H1 (cell line): ENCODE measurements at regions not wholly inside any gene's neighbourhood (a gene's known extent, or its start where the extent isn't known, plus 50 kb on each side); places are given as distances from the start of the nearest gene placed in this dataset.

Source experiments
- ATF3 ChIP-seq: IDR thresholded peaks from 2 replicates; pipeline ENCODE4 v1.6.1; 2011; ENCODE audit warnings: low read depth, mild to moderate bottlenecking, low read length; ENCODE audit not compliant: insufficient read depth
- CHD1 ChIP-seq: IDR thresholded peaks from 2 replicates; pipeline ENCODE4 v1.6.1; 2012; ENCODE audit warnings: low read depth, low read length, improper control_type of control experiment
- E2F6 ChIP-seq: IDR thresholded peaks from 2 replicates; pipeline ENCODE4 v1.6.1; 2012; ENCODE audit warnings: inconsistent platforms
- EGR1 ChIP-seq: IDR thresholded peaks from 2 replicates; pipeline ENCODE4 v1.6.1; 2011; ENCODE audit warnings: low read depth, low read length, borderline replicate concordance
- FOSL1 ChIP-seq: IDR thresholded peaks from 2 replicates; pipeline ENCODE4 v1.6.1; 2011; ENCODE audit warnings: mild to moderate bottlenecking, low read depth, low read length, moderate library complexity; ENCODE audit not compliant: insufficient read depth
- MAFK ChIP-seq: IDR thresholded peaks from 2 replicates; pipeline ENCODE4 v1.6.1; 2012; ENCODE audit warnings: low read depth, mild to moderate bottlenecking, improper control_type of control experiment, low read length
- POLR2A ChIP-seq, 2 experiments: IDR thresholded peaks; 1 replicate in 1 of 2; 2 replicates in 1 of 2; pipeline ENCODE4 v1.6.1; 2011; ENCODE audit warnings: low read depth in 2 of 2, low read length in 2 of 2, mild to moderate bottlenecking in 2 of 2; ENCODE audit errors: control extremely low read depth in 1 of 2
- RFX5 ChIP-seq: IDR thresholded peaks from 2 replicates; pipeline ENCODE4 v1.6.1; 2011; ENCODE audit warnings: low read depth, low read length, improper control_type of control experiment, borderline replicate concordance
- SP4 ChIP-seq: IDR thresholded peaks from 2 replicates; pipeline ENCODE4 v1.6.1; 2012; ENCODE audit warnings: low read length, inconsistent platforms
- SRF ChIP-seq: IDR thresholded peaks from 2 replicates; pipeline ENCODE4 v1.6.1; 2011; ENCODE audit warnings: mild to moderate bottlenecking, low read depth, low read length, moderate library complexity
- TF ChIP-seq, protein P1 (sequence below): fragments of 300-600 bp; sonication (generic); IDR thresholded peaks from 2 replicates; pipeline ENCODE4 v1.7.1; 2012; ENCODE audit warnings: low read length, moderate library complexity, mild to moderate bottlenecking, inconsistent platforms; ENCODE audit not compliant: insufficient replicate concordance
- TF ChIP-seq, protein P2 (sequence below): IDR thresholded peaks from 2 replicates; pipeline ENCODE4 v1.6.1; 2012; ENCODE audit warnings: inconsistent platforms

DNA sequence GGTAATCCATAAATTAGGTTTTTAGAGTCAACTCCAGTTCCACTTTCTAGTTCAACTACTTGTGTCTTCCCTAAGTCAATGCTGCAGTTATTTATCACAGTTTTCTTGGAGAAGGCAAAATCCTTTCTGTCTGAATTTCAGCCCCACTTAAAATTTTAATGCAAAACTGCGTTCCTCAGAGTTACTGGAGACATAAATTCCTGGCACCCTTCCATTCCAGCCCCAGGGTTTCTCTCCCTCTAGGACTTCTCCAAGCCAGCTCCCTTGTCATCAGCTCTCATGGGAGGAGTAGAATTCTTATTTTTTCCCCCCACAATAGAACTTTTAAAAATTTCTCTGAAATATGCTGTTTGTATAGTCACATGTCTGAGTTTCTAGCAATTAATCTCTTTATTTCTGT, 50.6 kb upstream of the PHOX2B start (continued):
- TF ChIP-seq, protein P1, sequence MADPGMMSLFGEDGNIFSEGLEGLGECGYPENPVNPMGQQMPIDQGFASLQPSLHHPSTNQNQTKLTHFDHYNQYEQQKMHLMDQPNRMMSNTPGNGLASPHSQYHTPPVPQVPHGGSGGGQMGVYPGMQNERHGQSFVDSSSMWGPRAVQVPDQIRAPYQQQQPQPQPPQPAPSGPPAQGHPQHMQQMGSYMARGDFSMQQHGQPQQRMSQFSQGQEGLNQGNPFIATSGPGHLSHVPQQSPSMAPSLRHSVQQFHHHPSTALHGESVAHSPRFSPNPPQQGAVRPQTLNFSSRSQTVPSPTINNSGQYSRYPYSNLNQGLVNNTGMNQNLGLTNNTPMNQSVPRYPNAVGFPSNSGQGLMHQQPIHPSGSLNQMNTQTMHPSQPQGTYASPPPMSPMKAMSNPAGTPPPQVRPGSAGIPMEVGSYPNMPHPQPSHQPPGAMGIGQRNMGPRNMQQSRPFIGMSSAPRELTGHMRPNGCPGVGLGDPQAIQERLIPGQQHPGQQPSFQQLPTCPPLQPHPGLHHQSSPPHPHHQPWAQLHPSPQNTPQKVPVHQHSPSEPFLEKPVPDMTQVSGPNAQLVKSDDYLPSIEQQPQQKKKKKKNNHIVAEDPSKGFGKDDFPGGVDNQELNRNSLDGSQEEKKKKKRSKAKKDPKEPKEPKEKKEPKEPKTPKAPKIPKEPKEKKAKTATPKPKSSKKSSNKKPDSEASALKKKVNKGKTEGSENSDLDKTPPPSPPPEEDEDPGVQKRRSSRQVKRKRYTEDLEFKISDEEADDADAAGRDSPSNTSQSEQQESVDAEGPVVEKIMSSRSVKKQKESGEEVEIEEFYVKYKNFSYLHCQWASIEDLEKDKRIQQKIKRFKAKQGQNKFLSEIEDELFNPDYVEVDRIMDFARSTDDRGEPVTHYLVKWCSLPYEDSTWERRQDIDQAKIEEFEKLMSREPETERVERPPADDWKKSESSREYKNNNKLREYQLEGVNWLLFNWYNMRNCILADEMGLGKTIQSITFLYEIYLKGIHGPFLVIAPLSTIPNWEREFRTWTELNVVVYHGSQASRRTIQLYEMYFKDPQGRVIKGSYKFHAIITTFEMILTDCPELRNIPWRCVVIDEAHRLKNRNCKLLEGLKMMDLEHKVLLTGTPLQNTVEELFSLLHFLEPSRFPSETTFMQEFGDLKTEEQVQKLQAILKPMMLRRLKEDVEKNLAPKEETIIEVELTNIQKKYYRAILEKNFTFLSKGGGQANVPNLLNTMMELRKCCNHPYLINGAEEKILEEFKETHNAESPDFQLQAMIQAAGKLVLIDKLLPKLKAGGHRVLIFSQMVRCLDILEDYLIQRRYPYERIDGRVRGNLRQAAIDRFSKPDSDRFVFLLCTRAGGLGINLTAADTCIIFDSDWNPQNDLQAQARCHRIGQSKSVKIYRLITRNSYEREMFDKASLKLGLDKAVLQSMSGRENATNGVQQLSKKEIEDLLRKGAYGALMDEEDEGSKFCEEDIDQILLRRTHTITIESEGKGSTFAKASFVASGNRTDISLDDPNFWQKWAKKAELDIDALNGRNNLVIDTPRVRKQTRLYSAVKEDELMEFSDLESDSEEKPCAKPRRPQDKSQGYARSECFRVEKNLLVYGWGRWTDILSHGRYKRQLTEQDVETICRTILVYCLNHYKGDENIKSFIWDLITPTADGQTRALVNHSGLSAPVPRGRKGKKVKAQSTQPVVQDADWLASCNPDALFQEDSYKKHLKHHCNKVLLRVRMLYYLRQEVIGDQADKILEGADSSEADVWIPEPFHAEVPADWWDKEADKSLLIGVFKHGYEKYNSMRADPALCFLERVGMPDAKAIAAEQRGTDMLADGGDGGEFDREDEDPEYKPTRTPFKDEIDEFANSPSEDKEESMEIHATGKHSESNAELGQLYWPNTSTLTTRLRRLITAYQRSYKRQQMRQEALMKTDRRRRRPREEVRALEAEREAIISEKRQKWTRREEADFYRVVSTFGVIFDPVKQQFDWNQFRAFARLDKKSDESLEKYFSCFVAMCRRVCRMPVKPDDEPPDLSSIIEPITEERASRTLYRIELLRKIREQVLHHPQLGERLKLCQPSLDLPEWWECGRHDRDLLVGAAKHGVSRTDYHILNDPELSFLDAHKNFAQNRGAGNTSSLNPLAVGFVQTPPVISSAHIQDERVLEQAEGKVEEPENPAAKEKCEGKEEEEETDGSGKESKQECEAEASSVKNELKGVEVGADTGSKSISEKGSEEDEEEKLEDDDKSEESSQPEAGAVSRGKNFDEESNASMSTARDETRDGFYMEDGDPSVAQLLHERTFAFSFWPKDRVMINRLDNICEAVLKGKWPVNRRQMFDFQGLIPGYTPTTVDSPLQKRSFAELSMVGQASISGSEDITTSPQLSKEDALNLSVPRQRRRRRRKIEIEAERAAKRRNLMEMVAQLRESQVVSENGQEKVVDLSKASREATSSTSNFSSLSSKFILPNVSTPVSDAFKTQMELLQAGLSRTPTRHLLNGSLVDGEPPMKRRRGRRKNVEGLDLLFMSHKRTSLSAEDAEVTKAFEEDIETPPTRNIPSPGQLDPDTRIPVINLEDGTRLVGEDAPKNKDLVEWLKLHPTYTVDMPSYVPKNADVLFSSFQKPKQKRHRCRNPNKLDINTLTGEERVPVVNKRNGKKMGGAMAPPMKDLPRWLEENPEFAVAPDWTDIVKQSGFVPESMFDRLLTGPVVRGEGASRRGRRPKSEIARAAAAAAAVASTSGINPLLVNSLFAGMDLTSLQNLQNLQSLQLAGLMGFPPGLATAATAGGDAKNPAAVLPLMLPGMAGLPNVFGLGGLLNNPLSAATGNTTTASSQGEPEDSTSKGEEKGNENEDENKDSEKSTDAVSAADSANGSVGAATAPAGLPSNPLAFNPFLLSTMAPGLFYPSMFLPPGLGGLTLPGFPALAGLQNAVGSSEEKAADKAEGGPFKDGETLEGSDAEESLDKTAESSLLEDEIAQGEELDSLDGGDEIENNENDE: no peak
- no peak for TF ChIP-seq POLR2A (IDR thresholded peaks at IDR 0.05; ENCODE audit: control extremely low read depth in 1 of 2, low read depth in 2 of 2, low read length in 2 of 2)
- TF ChIP-seq SRF: no peak
- TF ChIP-seq E2F6: no peak
- no peak for TF ChIP-seq EGR1
- no peak for TF ChIP-seq ATF3
- TF ChIP-seq CHD1: no peak
- no peak for TF ChIP-seq RFX5
- TF ChIP-seq, protein P2, sequence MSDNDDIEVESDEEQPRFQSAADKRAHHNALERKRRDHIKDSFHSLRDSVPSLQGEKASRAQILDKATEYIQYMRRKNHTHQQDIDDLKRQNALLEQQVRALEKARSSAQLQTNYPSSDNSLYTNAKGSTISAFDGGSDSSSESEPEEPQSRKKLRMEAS: no peak
- no peak for TF ChIP-seq FOSL1
- TF ChIP-seq MAFK: no peak
- no peak for TF ChIP-seq SP4
